ENCODE measurements at regions not wholly inside any gene's neighbourhood (a gene's known extent, or its start where the extent isn't known, plus 50 kb on each side); places are given as distances from the start of the nearest gene placed in this dataset.
"Not testable (repeated sequence)": the region's sequence is repeated elsewhere in the genome, so short reads cannot be mapped to it uniquely, and the experiment has no call there.

DNA sequence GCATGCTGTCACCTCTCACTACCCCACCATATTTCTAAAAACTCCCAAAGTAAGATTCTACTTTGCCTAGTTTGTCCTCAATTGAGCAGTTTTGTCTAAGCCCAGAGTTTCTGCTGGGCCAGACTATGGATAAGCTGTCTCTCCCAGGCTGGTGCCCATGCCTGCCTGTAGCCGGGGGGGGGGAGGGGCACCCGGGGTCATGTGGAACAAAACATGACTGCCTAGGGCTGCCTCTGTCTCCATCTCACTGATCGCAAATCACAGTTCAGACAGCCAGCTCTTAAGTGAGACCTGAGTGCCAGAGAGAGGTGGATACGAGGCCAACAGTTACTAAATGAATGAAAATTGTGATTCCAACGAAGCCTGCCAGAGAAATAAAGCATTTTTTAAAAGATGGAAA lies 78.8 kb upstream of the RPRML start:
- TF ChIP-seq, protein P1, sequence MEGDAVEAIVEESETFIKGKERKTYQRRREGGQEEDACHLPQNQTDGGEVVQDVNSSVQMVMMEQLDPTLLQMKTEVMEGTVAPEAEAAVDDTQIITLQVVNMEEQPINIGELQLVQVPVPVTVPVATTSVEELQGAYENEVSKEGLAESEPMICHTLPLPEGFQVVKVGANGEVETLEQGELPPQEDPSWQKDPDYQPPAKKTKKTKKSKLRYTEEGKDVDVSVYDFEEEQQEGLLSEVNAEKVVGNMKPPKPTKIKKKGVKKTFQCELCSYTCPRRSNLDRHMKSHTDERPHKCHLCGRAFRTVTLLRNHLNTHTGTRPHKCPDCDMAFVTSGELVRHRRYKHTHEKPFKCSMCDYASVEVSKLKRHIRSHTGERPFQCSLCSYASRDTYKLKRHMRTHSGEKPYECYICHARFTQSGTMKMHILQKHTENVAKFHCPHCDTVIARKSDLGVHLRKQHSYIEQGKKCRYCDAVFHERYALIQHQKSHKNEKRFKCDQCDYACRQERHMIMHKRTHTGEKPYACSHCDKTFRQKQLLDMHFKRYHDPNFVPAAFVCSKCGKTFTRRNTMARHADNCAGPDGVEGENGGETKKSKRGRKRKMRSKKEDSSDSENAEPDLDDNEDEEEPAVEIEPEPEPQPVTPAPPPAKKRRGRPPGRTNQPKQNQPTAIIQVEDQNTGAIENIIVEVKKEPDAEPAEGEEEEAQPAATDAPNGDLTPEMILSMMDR (IDR thresholded peaks at IDR 0.05): no peak
- no peak for DNase-seq (ENCODE audit: extremely low spot score, unreplicated experiment)
- Mint-ChIP-seq H3K9me3 (ENCODE audit: unreplicated experiment) (no peaks in the 10 kb centered on the region), H3K27me3 (ENCODE audit: unreplicated experiment) (no peaks in the 10 kb centered on the region), H3K27ac (ENCODE audit: unreplicated experiment) (no peak overlapping the region), H3K4me3 (ENCODE audit: unreplicated experiment) (no peak overlapping the region), H3K4me1 (ENCODE audit: unreplicated experiment) (no peaks in the 10 kb centered on the region), H3K36me3 (ENCODE audit: unreplicated experiment) (peaks cover 17% of the 10 kb centered on the region)

- H3K9me3 Mint-ChIP-seq (ENCODE audit: unreplicated experiment); H3K27me3 Mint-ChIP-seq (ENCODE audit: unreplicated experiment); H3K27ac Mint-ChIP-seq (ENCODE audit: unreplicated experiment); H3K4me1 Mint-ChIP-seq (ENCODE audit: unreplicated experiment); H3K4me3 Mint-ChIP-seq (ENCODE audit: unreplicated experiment); DNase-seq (ENCODE audit: extremely low spot score, unreplicated experiment): not testable (repeated sequence)
- H3K36me3 Mint-ChIP-seq (ENCODE audit: unreplicated experiment): peaks cover 20% of the 10 kb centered on the region
These were observed 78.2 kb upstream of the RPRML start for GRCh38 chr17:47057279-47057678.

GRCh38 chr17:47056687-47057086 lies 77.6 kb upstream of the RPRML start:
- H3K9me3 Mint-ChIP-seq (ENCODE audit: unreplicated experiment); H3K4me1 Mint-ChIP-seq (ENCODE audit: unreplicated experiment); H3K27me3 Mint-ChIP-seq (ENCODE audit: unreplicated experiment); H3K4me3 Mint-ChIP-seq (ENCODE audit: unreplicated experiment); H3K27ac Mint-ChIP-seq (ENCODE audit: unreplicated experiment); DNase-seq (ENCODE audit: extremely low spot score, unreplicated experiment): not testable (repeated sequence)
- H3K36me3 Mint-ChIP-seq (ENCODE audit: unreplicated experiment): peaks cover 21% of the 10 kb centered on the region
